ENCODE measurements at regions not wholly inside any gene's neighbourhood (a gene's known extent, or its start where the extent isn't known, plus 50 kb on each side); places are given as distances from the start of the nearest gene placed in this dataset.

- H4K5ac ChIP-seq (ENCODE audit: insufficient read length, low read depth, low read length), result no peak overlapping the region
- no peak overlapping the region for H2BK5ac ChIP-seq (ENCODE audit: insufficient read length, low read length)
- no peak overlapping the region for H3K27ac ChIP-seq (ENCODE audit: insufficient read length, low read depth, low read length)
- Mint-ChIP-seq H3K4me3 (no peak overlapping the region), H3K27me3 (ENCODE audit: low read depth) (peaks cover 8% of the 10 kb centered on the region; the same call in 1 of the 2 replicates), H3K36me3 (ENCODE audit: insufficient read depth in 1 of 3, low read depth in 3 of 3) (no peaks in the 10 kb centered on the region), H3K27ac (no peak overlapping the region), H3K4me1 (peaks cover 0 to 4% of the 10 kb centered on the region in 2 experiments; a peak in 1 of 4 replicates), H3K9me3 (no peaks in the 10 kb centered on the region)
- H3K27me3 ChIP-seq (ENCODE audit: insufficient read depth, low read length), result no peaks in the 10 kb centered on the region
- H4K91ac ChIP-seq (ENCODE audit: insufficient read length, low read depth, low read length), result no peak overlapping the region
- no peak overlapping the region for H3K4ac ChIP-seq (ENCODE audit: low read depth, low read length)
- H3K23ac ChIP-seq (ENCODE audit: insufficient read length, low read depth, low read length), result no peak overlapping the region
- no peak overlapping the region for H2AK5ac ChIP-seq (ENCODE audit: insufficient read length, low read length)
- H3K79me1 ChIP-seq (ENCODE audit: insufficient read depth, low read depth, low read length, poor library complexity, severe bottlenecking), result no peaks in the 10 kb centered on the region
- H3K9ac ChIP-seq (ENCODE audit: extremely low read depth, insufficient read length, low read length), result no peak overlapping the region
- H3K23me2 ChIP-seq (ENCODE audit: insufficient read length, low read depth, low read length, poor library complexity, severe bottlenecking), result no peaks in the 10 kb centered on the region
- no peak overlapping the region for H3K4me2 ChIP-seq (ENCODE audit: insufficient read depth, insufficient read length, low read length)
- H3K56ac ChIP-seq (ENCODE audit: insufficient read length, low read depth, low read length), result no peak overlapping the region
- H3K79me2 ChIP-seq (ENCODE audit: insufficient read depth, low read length), result no peaks in the 10 kb centered on the region
- H3T11ph ChIP-seq (ENCODE audit: low read length), result no peak overlapping the region
- H3K14ac ChIP-seq (ENCODE audit: insufficient read depth, low read length), result no peak overlapping the region; the same call in 1 of the 2 replicates
- no peak overlapping the region for H3K18ac ChIP-seq (ENCODE audit: insufficient read length, low read depth, low read length)
- WGBS (ENCODE audit: extremely low coverage, insufficient read length, low lambda C conversion rate), result no CpG with 5 or more reads among the region's 21 CpGs
- H2AFZ ChIP-seq (ENCODE audit: low read length), result no peak overlapping the region
- no peaks in the 10 kb centered on the region for H3K9me3 ChIP-seq (ENCODE audit: control insufficient read depth, low read depth, low read length)
- TF ChIP-seq CTCF (conservative IDR thresholded peaks at IDR 0.05), result no peak
- no peak overlapping the region for H4K8ac ChIP-seq (replicated peaks; ENCODE audit: insufficient read length, low read depth, low read length)
- no peak overlapping the region for H2BK15ac ChIP-seq (ENCODE audit: low read depth, low read length)
- no peak overlapping the region for H2BK12ac ChIP-seq (ENCODE audit: insufficient read length, low read depth, low read length)
- H3K4me1 ChIP-seq (ENCODE audit: insufficient read depth, low read length), result no peaks in the 10 kb centered on the region
- DNase-seq, result no peak
- H2BK20ac ChIP-seq (ENCODE audit: low read depth, low read length, poor library complexity, severe bottlenecking), result no peak overlapping the region
- no peak overlapping the region for H2BK120ac ChIP-seq (ENCODE audit: low read depth, low read length, poor library complexity, severe bottlenecking)
- no peaks in the 10 kb centered on the region for H4K20me1 ChIP-seq (ENCODE audit: control insufficient read depth, insufficient read depth, insufficient read length)
These were observed 103.7 kb downstream of the TEX29 start for GRCh38 chr13:111424134-111424533.
